H1 (cell line): ENCODE measurements at regions not wholly inside any gene's neighbourhood (a gene's known extent, or its start where the extent isn't known, plus 50 kb on each side); places are given as distances from the start of the nearest gene placed in this dataset.

Source experiments
- CTCF ChIA-PET: fragments of 300-600 bp; sonication (Branson Sonifier 250); formaldehyde crosslinking; loops from one replicate; lab custom pipeline; 2021; ENCODE audit not compliant: partially characterized antibody; lab: Charles Lee
- POLR2A ChIA-PET: fragments of 300-600 bp; sonication (Branson Sonifier 250); formaldehyde crosslinking; loops from one replicate; lab custom pipeline; 2021; ENCODE audit warnings: inconsistent platforms; ENCODE audit not compliant: partially characterized antibody; lab: Charles Lee
- DNase-seq, 2 experiments: peaks; one replicate each; pipeline versions ENCODE4 v3.0.0 to v3.0.0-alpha.2; 2010 to 2022; ENCODE audit warnings: low spot score in 2 of 2, low read depth in 1 of 2, mixed read lengths in 1 of 2
- FAIRE-seq: peaks from 2 replicates; lab custom pipeline; 2011; peaks lifted over from hg19 to GRCh38; lab: Jason Lieb, UNC
- H2AFZ ChIP-seq: 2 replicates; pipeline ENCODE4 v1.8.1; 2012; ENCODE audit warnings: low read length, inconsistent platforms
- H2AK5ac ChIP-seq: 2 replicates; pipeline ENCODE4 v1.6.1; 2013; ENCODE audit warnings: low read depth, low read length
- H2BK120ac ChIP-seq: replicated peaks from 2 replicates; pipeline ENCODE3; 2013; ENCODE audit warnings: low read depth, low read length, inconsistent platforms
- H2BK12ac ChIP-seq: 2 replicates; pipeline ENCODE4 v1.6.1; 2013; ENCODE audit warnings: low read depth, low read length
- H2BK15ac ChIP-seq: 2 replicates; pipeline ENCODE4 v1.6.1; 2013; ENCODE audit warnings: low read length
- H2BK20ac ChIP-seq: 2 replicates; pipeline ENCODE4 v1.6.1; 2013; ENCODE audit warnings: low read length
- H2BK5ac ChIP-seq: 2 replicates; pipeline ENCODE4 v1.6.1; 2013; ENCODE audit warnings: low read depth, low read length
- H3K14ac ChIP-seq: 2 replicates; pipeline ENCODE4 v1.6.1; 2013; ENCODE audit warnings: inconsistent platforms; ENCODE audit not compliant: insufficient read length
- H3K18ac ChIP-seq: 2 replicates; pipeline ENCODE4 v1.6.1; 2013; ENCODE audit warnings: low read length; ENCODE audit errors: extremely low read depth
- H3K23ac ChIP-seq: 2 replicates; pipeline ENCODE4 v1.6.1; 2013; ENCODE audit warnings: inconsistent platforms; ENCODE audit not compliant: insufficient read length
- H3K23me2 ChIP-seq: 2 replicates; pipeline ENCODE4 v1.6.1; 2013; ENCODE audit warnings: low read depth, low read length
- H3K27ac ChIP-seq: 2 replicates; pipeline ENCODE4 v1.6.1; 2011; ENCODE audit warnings: low read depth, low read length, inconsistent platforms
- H3K27me3 ChIP-seq, 4 experiments: replicated peaks in 1 of 4; 1 replicate in 1 of 4; 2 replicates in 3 of 4; pipeline versions ENCODE4 v1.6.1 to v1.8.1; 2011 to 2013; ENCODE audit warnings: low read length in 3 of 4, mild to moderate bottlenecking in 3 of 4, inconsistent platforms in 2 of 4, mixed read lengths in 2 of 4, moderate library complexity in 1 of 4; ENCODE audit not compliant: control insufficient read depth in 3 of 4, insufficient read depth in 3 of 4; ENCODE audit errors: extremely low read depth in 1 of 4
- H3K36me3 ChIP-seq, 4 experiments: 2 replicates each; pipeline versions ENCODE4 v1.6.1 to v1.8.1; 2011 to 2013; ENCODE audit warnings: mild to moderate bottlenecking in 4 of 4, low read length in 3 of 4, moderate library complexity in 2 of 4, control low read depth in 1 of 4, inconsistent platforms in 1 of 4; ENCODE audit not compliant: insufficient read depth in 4 of 4, control insufficient read depth in 2 of 4
- H3K4ac ChIP-seq: replicated peaks from 2 replicates; pipeline ENCODE3; 2013; ENCODE audit warnings: low read length, low read depth, mixed read lengths, inconsistent platforms; ENCODE audit not compliant: insufficient read length
- H3K4me1 ChIP-seq, 4 experiments: replicated peaks in 1 of 4; 1 replicate in 1 of 4; 2 replicates in 3 of 4; pipeline versions ENCODE4 v1.6.1 to v1.8.1; 2011 to 2013; ENCODE audit warnings: low read length in 3 of 4, inconsistent platforms in 2 of 4, mixed read lengths in 1 of 4; ENCODE audit not compliant: insufficient read depth in 4 of 4, control insufficient read depth in 3 of 4
- H3K4me2 ChIP-seq, 2 experiments: 2 replicates each; pipeline versions ENCODE4 v1.6.1 to v1.8.1; 2011 to 2013; ENCODE audit warnings: low read depth in 2 of 2, low read length in 2 of 2, control low read depth in 1 of 2, inconsistent platforms in 1 of 2, mild to moderate bottlenecking in 1 of 2; ENCODE audit not compliant: insufficient read depth in 1 of 2
- H3K4me3 ChIP-seq, 4 experiments: fragments of 200-600, 300-600 bp in 1 of 4; sonication (generic), shearing (Covaris generic), sonication (Bioruptor Twin) in 1 of 4; 2 replicates each; pipeline versions ENCODE4 v1.5.1 to v1.8.1; 2011 to 2016; ENCODE audit warnings: low read length in 4 of 4, low read depth in 3 of 4, control low read depth in 2 of 4, inconsistent platforms in 2 of 4, mild to moderate bottlenecking in 2 of 4, mixed read lengths in 1 of 4, moderate library complexity in 1 of 4; ENCODE audit not compliant: insufficient read depth in 2 of 4; ENCODE audit errors: extremely low read depth in 1 of 4
- H3K56ac ChIP-seq: replicated peaks from 2 replicates; pipeline ENCODE3; 2013; ENCODE audit warnings: low read depth, mild to moderate bottlenecking, mixed read lengths, low read length, inconsistent platforms; ENCODE audit not compliant: insufficient read length
- H3K79me1 ChIP-seq: 2 replicates; pipeline ENCODE4 v1.6.1; 2013; ENCODE audit warnings: low read depth, low read length, control low read depth
- H3K79me2 ChIP-seq, 2 experiments: 2 replicates each; pipeline versions ENCODE4 v1.6.1 to v1.8.1; 2012 to 2013; ENCODE audit warnings: low read length in 2 of 2, mild to moderate bottlenecking in 2 of 2, inconsistent platforms in 1 of 2; ENCODE audit not compliant: insufficient read depth in 2 of 2, control insufficient read depth in 1 of 2
- H3K9ac ChIP-seq, 4 experiments: replicated peaks in 1 of 4; 1 replicate in 1 of 4; 2 replicates in 3 of 4; pipeline versions ENCODE4 v1.6.1 to v1.8.1; 2011 to 2013; ENCODE audit warnings: low read depth in 3 of 4, low read length in 3 of 4, control low read depth in 2 of 4, mild to moderate bottlenecking in 2 of 4, moderate library complexity in 2 of 4, inconsistent platforms in 1 of 4; ENCODE audit errors: extremely low read depth in 1 of 4
- H3K9me3 ChIP-seq, 2 experiments: 2 replicates each; pipeline versions ENCODE4 v1.6.1 to v1.8.1; 2012 to 2013; ENCODE audit warnings: mild to moderate bottlenecking in 2 of 2, moderate library complexity in 2 of 2, control low read depth in 1 of 2, inconsistent platforms in 1 of 2, low read depth in 1 of 2, low read length in 1 of 2, mixed read lengths in 1 of 2; ENCODE audit not compliant: insufficient read depth in 2 of 2
- H4K20me1 ChIP-seq, 2 experiments: replicated peaks in 1 of 2; 2 replicates each; pipeline versions ENCODE3 to v1.8.1; 2011 to 2013; ENCODE audit warnings: inconsistent platforms in 2 of 2, low read length in 2 of 2, mild to moderate bottlenecking in 1 of 2; ENCODE audit not compliant: insufficient read depth in 2 of 2, control insufficient read depth in 1 of 2
- H4K5ac ChIP-seq: 2 replicates; pipeline ENCODE4 v1.6.1; 2013; ENCODE audit warnings: low read length, low read depth, mixed read lengths, inconsistent platforms; ENCODE audit not compliant: insufficient read length
- H4K8ac ChIP-seq: 2 replicates; pipeline ENCODE4 v1.8.0; 2013; ENCODE audit warnings: mild to moderate bottlenecking, moderate library complexity, low read length, inconsistent platforms; ENCODE audit not compliant: insufficient read depth; ENCODE audit errors: extremely low read depth
- H4K91ac ChIP-seq: replicated peaks from 2 replicates; pipeline ENCODE3; 2013; ENCODE audit warnings: low read length, mixed read lengths, inconsistent platforms; ENCODE audit not compliant: insufficient read length
- ATF3 ChIP-seq: IDR thresholded peaks from 2 replicates; pipeline ENCODE4 v1.6.1; 2011; ENCODE audit warnings: low read depth, mild to moderate bottlenecking, low read length; ENCODE audit not compliant: insufficient read depth
- CREB1 ChIP-seq: IDR thresholded peaks from 2 replicates; pipeline ENCODE4 v1.6.1; 2012; ENCODE audit warnings: inconsistent platforms
- CTCF ChIP-seq, 3 experiments: IDR thresholded peaks; 1 replicate in 2 of 3; 2 replicates in 1 of 3; pipeline versions ENCODE4 v1.5.1 to v1.6.1; 2011; ENCODE audit warnings: low read length in 3 of 3, mild to moderate bottlenecking in 3 of 3, inconsistent platforms in 2 of 3, low read depth in 1 of 3, moderate library complexity in 1 of 3; ENCODE audit not compliant: insufficient read depth in 1 of 3; ENCODE audit errors: control extremely low read depth in 1 of 3
- E2F6 ChIP-seq: IDR thresholded peaks from 2 replicates; pipeline ENCODE4 v1.6.1; 2012; ENCODE audit warnings: inconsistent platforms
- HDAC6 ChIP-seq: IDR thresholded peaks from one replicate; pipeline ENCODE4 v1.7.1; 2012; ENCODE audit warnings: low read depth, mild to moderate bottlenecking, inconsistent platforms, low read length, moderate library complexity
- SIRT6 ChIP-seq: IDR thresholded peaks from one replicate; pipeline ENCODE4 v1.7.1; 2012; ENCODE audit warnings: low read length, inconsistent platforms
- SRF ChIP-seq: IDR thresholded peaks from 2 replicates; pipeline ENCODE4 v1.6.1; 2011; ENCODE audit warnings: mild to moderate bottlenecking, low read depth, low read length, moderate library complexity
- WGBS, 2 experiments: shearing (Covaris generic) in 1 of 2; methylation state at CpG; one replicate each; pipeline versions ENCODE4 v1.1.6 to v1.1.7; 2013 to 2015; ENCODE audit warnings: low lambda C conversion rate in 2 of 2, mixed read lengths in 2 of 2, inconsistent platforms in 1 of 2, low coverage in 1 of 2, missing lambda C conversion rate in 1 of 2; ENCODE audit not compliant: insufficient replicate concordance in 2 of 2, insufficient coverage in 1 of 2, insufficient read length in 1 of 2; ENCODE audit errors: extremely low coverage in 1 of 2, missing lambda C conversion rate in 1 of 2; 5-methylcytosine and 5-hydroxymethylcytosine counted together

- DNase-seq (peak in 1 of 2 experiments; percentile 37), FAIRE-seq (peak; percentile 81)
- Histone ChIP-seq H4K20me1 (no peaks in the 10 kb centered on the region), H4K8ac (no peak overlapping the region), H3K9me3 (no peaks in the 10 kb centered on the region), H2BK15ac (no peak overlapping the region), H3K56ac (no peak overlapping the region), H3K4ac (no peak overlapping the region), H3K27ac (no peak overlapping the region), H2BK20ac (no peak overlapping the region), H3K27me3 (no peaks in the 10 kb centered on the region), H3K36me3 (no peaks in the 10 kb centered on the region), H2BK5ac (no peak overlapping the region), H3K14ac (no peak overlapping the region), H4K91ac (no peak overlapping the region), H3K79me2 (no peaks in the 10 kb centered on the region), H3K9ac (no peak overlapping the region), H3K79me1 (no peaks in the 10 kb centered on the region), H3K4me1 (no peaks in the 10 kb centered on the region), H3K23me2 (no peaks in the 10 kb centered on the region), H3K4me2 (no peak overlapping the region), H3K18ac (no peak overlapping the region), H4K5ac (no peak overlapping the region), H2BK12ac (no peak overlapping the region), H2AK5ac (no peak overlapping the region), H2BK120ac (no peak overlapping the region), H2AFZ (0 out of 2 replicates have a peak overlapping the region, but pooled peaks have one; percentile 5), H3K4me3 (no peak overlapping the region), H3K23ac (no peak overlapping the region)
- WGBS, 2 experiments, result 38% methylated on average over 4 of the region's 4 CpGs; no CpG with 5 or more reads in 1 of the 2 experiments
- POLR2A ChIA-PET, result no interaction called here
- CTCF ChIA-PET, result interaction anchor here (1.1 kb wide), 1 partner anchor 39 kb away, joined by 3 read pairs; no protein-coding TSS in a partner anchor
- no peak for TF ChIP-seq CREB1
- no peak for TF ChIP-seq ATF3
- no peak for TF ChIP-seq SIRT6
- TF ChIP-seq E2F6, result no peak
- TF ChIP-seq CTCF (IDR thresholded peaks at IDR 0.05; ENCODE audit: control extremely low read depth in 1 of 3, insufficient read depth in 1 of 3, low read depth in 1 of 3, low read length in 3 of 3), result no peak
- no peak for TF ChIP-seq HDAC6
- no peak for TF ChIP-seq SRF
Observed at GRCh38 chrX:25105221-25105620, 89.5 kb upstream of the ARX start.
